ENCODE measurements at regions not wholly inside any gene's neighbourhood (a gene's known extent, or its start where the extent isn't known, plus 50 kb on each side); places are given as distances from the start of the nearest gene placed in this dataset.
"Not testable (repeated sequence)": the region's sequence is repeated elsewhere in the genome, so short reads cannot be mapped to it uniquely, and the experiment has no call there.

- peak; percentile 46 for DNase-seq (ENCODE audit: low read depth)
Measured at GRCh38 chr11:11010624-11011127, 152.8 kb upstream of the ZBED5 start.

DNA sequence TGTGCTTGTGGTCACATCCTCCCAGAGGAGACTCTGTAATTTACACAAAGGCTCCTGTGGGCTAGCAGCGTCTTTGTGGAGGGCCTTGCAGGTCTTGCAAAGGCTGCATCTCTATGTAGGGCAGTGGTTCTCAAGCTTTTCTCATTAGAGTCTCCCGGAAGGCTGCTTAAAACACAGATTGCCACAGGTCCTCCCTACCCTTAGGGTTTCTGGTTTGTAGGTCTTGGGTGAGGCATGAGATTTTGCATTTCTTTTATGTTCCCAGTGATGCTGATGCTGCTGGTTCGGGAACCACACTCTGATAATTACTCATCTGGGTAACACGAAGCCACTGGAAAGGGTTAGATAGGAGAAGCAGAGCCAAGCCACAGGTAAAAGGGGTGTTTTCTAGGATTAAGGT is 151.3 kb upstream of the ZBED5 start:
- DNase-seq (ENCODE audit: low read depth): no peak

DNA sequence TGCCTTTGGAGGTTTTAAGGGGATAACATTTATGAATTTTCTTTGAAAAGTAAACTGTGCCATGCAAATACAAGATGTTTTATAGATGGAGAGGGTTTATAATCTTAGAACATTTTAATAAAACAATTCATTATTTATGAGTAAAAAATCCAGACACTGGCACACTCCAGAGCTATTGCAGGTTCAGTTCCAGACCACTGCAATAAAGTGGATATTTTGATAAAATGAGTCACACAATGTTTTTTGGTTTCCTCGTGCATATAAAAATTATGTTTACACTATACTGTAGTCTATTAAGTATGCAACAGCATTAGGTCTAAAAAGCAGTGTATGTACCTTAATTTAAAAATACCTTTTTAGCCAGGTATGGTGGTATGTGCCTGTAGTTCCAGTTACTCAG is 146.2 kb upstream of the ZBED5 start:
- no peak for DNase-seq (ENCODE audit: low read depth)

DNA sequence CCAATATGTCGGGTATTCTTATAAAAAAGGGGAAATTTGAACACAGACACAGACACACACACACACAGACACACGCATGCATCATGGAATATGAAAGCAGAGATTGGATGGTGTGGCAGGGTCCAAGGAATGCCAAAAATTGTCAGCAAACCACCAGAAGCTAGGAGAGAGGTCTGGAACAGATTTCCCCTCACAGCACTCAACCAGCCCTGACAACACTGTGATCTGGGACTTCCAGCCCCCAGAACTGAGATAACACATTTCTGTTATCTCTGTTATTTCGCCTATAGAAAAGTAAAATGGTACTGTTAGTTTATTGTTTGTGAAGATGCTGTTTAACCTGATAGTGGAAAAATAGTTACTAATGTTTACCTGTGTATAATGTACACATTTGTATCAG is 145.4 kb upstream of the ZBED5 start:
- no peak for DNase-seq (ENCODE audit: low read depth)

GRCh38 chr11:11000579-11001283 is 142.9 kb upstream of the ZBED5 start:
- DNase-seq (ENCODE audit: low read depth): no peak

DNA sequence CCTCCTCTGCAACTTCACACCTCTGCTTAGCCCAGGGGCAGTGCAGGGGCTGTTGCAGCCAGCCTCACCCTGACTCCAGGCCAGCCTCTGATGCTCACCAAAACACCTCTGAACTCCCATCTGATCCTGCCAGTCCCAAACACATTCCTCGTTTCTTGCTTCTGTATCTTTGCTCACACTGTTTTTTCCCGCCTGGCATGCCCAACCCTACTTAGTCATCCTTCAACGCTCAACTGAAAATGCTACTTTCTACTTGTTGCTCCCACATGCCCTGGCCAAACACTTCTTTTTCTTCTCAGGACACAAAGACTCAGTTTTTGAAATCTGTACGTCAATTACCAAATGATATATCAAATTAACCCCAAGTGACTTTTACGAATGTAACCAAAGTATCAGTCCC is 140.8 kb upstream of the ZBED5 start:
- DNase-seq (ENCODE audit: low read depth): no peak

- no peak for DNase-seq (ENCODE audit: low read depth)
Measured at GRCh38 chr11:10996678-10997077, 138.8 kb upstream of the ZBED5 start.

DNA sequence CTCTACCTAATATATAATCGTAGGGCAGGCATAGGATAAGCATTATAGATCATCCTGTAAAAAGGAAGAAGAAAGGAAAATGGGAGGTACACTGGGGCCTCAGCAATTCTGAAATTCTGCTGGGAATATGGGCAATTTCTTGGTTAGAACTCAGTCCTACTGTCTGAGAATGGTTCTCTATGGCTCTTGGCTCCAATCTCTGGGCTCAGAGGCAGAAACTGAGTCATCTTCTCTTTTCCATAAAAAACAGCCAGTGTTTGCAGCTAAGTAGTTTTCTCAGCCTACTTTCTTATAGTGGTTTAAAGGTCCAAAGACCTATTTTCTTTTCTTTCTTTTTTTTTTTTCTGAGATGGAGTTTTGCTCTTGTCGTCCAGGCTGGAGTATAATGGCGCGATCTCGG is 135.8 kb upstream of the ZBED5 start:
- no peak for DNase-seq (ENCODE audit: low read depth)

DNA sequence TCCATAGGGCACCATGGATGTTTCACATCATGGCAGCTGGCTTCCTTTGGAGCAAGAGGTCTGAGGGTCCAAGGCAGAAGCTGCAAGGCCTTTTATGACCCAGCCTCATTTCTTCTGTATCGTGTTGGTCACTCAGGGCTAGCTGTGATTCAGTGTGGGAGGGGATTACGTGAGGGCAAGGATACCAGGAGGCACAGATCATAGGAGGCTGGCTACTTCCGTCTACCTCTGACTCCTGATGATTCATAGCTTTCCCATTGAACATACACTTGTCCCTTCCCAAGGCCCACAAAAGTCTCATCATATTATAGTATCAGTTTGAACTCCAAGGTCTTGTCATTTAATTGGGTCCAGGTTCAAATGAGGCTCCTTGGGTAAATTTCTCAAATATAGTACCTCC is 135.3 kb upstream of the ZBED5 start:
- no peak for DNase-seq (ENCODE audit: low read depth)

GRCh38 chr11:10991393-10991792 is 133.5 kb upstream of the ZBED5 start:
- DNase-seq (ENCODE audit: low read depth): no peak

- peak; percentile 81 for DNase-seq (ENCODE audit: low read depth)
Measured at GRCh38 chr11:10990637-10991193, 132.9 kb upstream of the ZBED5 start.

DNA sequence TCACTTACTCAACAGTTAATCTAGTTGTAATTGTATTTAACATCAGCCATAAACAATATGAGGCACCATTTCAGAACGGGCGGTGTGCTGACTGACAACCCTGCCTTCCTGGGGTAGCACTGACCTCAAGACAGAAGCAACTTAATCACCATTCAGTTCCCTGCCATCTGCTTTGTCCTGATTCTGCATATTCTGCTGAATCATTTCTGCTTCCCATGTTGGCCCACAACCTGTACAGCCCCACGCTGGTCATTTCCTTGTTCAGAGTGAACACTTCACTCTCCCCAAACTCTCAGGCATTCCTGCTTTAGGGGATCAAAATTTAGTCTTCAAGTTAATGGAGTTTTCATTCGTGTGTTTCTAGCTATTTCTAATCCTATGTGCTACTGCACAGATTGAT is 132.3 kb upstream of the ZBED5 start:
- no peak for DNase-seq (ENCODE audit: low read depth)

DNA sequence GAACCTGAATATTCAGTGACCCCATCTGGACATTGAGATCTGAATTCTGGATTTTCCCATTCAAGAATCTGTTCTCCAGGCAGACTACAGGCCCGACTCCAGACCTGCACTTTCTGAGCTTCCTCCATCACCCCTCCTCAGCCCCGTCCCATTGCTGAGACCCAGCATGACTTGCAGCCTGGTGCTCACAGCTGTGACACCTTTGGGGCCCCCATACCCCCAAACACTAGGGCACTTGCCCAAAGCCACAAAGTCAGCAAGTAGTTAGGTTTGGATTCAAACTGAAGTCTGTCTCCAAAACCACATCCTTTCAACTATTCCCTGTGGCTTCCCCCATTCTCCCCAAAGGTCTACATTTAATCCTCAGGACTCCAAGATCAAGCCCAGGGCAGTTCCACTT is 128.2 kb upstream of the ZBED5 start:
- DNase-seq (ENCODE audit: low read depth): no peak

DNA sequence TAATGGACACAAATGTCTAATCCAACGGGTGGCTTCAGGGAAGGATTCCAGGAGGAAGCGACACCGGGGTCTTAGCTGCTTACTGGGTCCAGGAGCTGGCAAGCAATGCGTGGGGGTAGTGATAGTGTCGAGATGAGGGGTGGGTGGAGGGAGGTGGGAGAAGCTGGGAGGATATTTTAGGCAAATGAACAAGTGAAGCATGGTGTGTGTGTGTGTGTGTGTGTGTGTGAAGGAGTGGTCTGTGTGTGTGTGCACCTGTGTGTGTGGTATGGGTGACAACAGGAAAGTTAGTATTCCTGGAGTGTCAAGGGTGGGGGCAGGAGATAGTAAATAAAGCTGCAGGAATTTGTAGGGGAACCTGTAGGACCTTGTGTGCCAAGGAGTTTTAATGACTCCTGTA is 126.9 kb upstream of the ZBED5 start:
- DNase-seq (ENCODE audit: low read depth): no peak

- no peak for DNase-seq (ENCODE audit: low read depth)
Measured at GRCh38 chr11:10984250-10984649, 126.4 kb upstream of the ZBED5 start.

DNA sequence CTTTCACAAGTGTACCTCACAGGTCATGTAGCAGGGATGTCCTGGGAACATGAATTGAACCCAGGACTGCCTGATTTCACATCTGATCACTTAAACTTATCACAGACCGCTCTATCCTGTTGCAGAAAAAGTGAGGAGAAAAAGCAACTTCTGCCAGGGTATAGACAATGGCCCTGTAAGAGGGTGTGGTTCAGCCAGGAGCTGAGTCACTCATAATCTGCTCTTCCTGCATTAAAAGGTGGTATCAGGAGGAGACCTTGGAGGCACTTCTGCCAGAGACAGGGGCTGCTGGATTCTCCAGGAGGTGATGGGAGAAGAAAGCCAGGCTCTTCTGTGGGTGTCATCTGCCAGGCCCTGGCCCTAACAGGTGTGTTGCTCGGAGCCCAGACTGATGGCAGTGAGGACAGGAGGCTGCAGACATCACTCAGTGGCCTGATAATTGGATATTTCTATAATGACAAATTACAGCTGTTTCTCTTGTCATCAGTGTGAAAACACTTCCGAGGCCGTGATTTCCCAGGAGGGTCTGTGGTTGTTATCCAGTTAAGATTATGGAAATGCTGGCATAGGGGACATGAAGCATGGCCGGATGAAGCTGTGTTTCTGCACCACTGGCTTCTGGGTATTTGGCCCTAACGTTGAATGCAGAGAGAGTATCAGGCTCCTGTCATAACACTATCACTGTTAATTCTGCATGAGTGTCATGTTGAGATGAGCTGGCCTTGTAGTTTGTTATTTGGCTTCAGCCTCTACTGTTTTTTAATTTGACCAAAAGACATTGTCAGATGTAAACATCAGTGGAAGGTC is 125.1 kb upstream of the ZBED5 start:
- DNase-seq (ENCODE audit: low read depth): no peak

GRCh38 chr11:10979529-10979928 is 121.7 kb upstream of the ZBED5 start:
- DNase-seq (ENCODE audit: low read depth): no peak

DNA sequence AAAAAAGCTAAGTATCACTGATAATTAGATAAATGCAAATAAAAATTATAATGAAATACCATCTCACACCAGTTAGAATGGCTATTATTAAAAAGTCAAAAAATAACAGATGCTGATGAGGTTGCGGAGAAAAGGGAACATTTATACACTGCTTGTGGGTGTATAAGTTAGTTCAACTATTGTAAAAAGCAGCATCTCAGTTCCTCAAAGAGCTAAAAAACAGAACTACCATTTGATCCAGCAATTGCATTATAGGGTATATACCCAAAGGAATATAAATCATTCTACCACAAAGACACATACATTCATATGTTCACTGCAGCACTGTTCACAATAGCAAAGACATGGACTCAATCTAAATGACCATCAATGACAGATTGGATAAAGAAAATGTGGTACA is 120.3 kb upstream of the ZBED5 start:
- DNase-seq (ENCODE audit: low read depth): no peak

DNA sequence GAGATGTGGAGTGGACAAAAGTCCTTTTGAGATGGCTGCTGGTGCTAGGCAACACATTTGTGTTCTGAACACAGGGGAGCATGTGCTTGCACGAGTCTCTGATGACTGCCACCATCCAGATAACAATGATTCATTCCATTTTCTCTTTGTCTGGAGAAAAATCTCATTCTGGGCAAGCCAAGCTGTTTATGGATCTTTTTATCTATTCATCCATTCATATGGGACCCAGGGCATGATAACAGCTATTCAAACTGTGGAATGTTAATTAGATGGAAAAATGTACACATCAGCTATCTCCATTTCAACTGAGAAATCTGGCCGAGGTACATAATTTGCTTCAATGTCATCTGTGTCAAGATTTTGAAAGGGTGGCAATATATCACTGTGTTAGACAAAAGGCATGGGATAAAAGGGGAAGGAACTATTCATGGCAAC is 117.5 kb upstream of the ZBED5 start:
- DNase-seq (ENCODE audit: low read depth): no peak

DNA sequence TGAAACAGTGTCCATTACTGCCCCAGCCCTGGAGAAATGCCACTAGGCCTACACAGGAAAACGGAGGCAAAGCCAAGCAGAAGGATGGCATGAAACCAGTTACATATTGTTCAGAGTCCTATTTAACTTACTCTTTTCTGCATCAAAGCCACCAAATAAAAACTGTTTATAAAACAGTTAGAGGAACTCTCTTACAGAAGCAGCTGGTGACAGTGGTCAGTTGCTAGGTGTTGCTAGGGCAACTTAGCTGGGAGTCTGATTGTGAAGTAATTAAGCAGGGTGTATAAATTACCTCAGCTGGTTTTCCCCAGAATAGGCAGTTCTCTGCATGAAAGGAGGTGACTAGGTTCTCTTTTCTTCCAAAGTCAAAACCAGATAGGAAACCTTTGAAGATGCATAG is 115.6 kb upstream of the ZBED5 start:
- DNase-seq (ENCODE audit: low read depth): peak; percentile 49

DNA sequence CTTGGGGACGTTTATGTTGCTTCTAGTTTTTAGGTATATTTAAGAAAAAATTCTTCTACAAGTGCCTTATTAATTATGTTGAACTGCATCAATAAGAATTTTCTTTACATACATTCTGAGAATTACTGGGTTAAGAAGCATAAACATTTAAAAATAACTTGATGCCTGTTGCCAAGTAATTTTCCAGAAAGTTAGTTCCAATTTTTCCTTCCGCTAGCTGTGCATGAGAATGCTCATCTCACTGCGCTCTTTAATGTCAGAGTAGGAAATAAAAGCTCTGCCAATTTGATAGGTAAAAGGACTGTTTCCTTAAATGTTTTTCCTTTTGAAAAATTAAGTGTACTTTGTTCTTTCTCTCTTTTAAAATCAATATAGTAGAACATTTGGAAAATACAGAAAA is 113.1 kb upstream of the ZBED5 start:
- DNase-seq (ENCODE audit: low read depth): no peak

GRCh38 chr11:10969387-10969786 is 111.5 kb upstream of the ZBED5 start:
- no peak for DNase-seq (ENCODE audit: low read depth)

GRCh38 chr11:10956884-10957283 is 99.0 kb upstream of the ZBED5 start:
- DNase-seq (ENCODE audit: low read depth): not testable (repeated sequence)

All from renal cortical epithelial cell (primary cell).